Trophoblast cell (in vitro differentiated cells and primary cell): ENCODE measurements at regions not wholly inside any gene's neighbourhood (a gene's known extent, or its start where the extent isn't known, plus 50 kb on each side); places are given as distances from the start of the nearest gene placed in this dataset.
"Not testable (repeated sequence)": the region's sequence is repeated elsewhere in the genome, so short reads cannot be mapped to it uniquely, and the experiment has no call there.

Source experiments
- DNase-seq, 2 donors: peaks; one replicate each; pipeline ENCODE4 v3.0.0-alpha.2; 2016
- H2AFZ ChIP-seq: 2 replicates; pipeline ENCODE4 v1.6.1; 2013; ENCODE audit warnings: low read length, moderate library complexity, mild to moderate bottlenecking; ENCODE audit not compliant: insufficient read depth, poor library complexity
- H2AK5ac ChIP-seq: 2 replicates; pipeline ENCODE4 v1.6.1; 2013; ENCODE audit warnings: mild to moderate bottlenecking, low read length
- H2BK120ac ChIP-seq: 2 replicates; pipeline ENCODE4 v1.6.1; 2013; ENCODE audit warnings: low read length, mild to moderate bottlenecking, moderate library complexity; ENCODE audit not compliant: insufficient read depth, poor library complexity
- H2BK12ac ChIP-seq: 2 replicates; pipeline ENCODE4 v1.6.1; 2013; ENCODE audit warnings: mild to moderate bottlenecking, low read length, moderate library complexity
- H2BK5ac ChIP-seq: 2 replicates; pipeline ENCODE4 v1.6.1; 2013; ENCODE audit warnings: low read length, low read depth, moderate library complexity, mild to moderate bottlenecking; ENCODE audit not compliant: poor library complexity
- H3K14ac ChIP-seq: 2 replicates; pipeline ENCODE4 v1.6.1; 2013; ENCODE audit warnings: mild to moderate bottlenecking, low read length
- H3K18ac ChIP-seq: 2 replicates; pipeline ENCODE4 v1.6.1; 2013; ENCODE audit warnings: mild to moderate bottlenecking, low read length
- H3K23ac ChIP-seq: 2 replicates; pipeline ENCODE4 v1.6.1; 2013; ENCODE audit warnings: low read length
- H3K27ac ChIP-seq: 2 replicates; pipeline ENCODE4 v1.5.1; 2013; ENCODE audit warnings: low read depth, mild to moderate bottlenecking, inconsistent platforms, low read length, moderate library complexity
- H3K27me3 ChIP-seq: 2 replicates; pipeline ENCODE4 v1.6.1; 2013; ENCODE audit warnings: inconsistent platforms, mild to moderate bottlenecking, low read length, moderate library complexity; ENCODE audit not compliant: insufficient read depth
- H3K36me3 ChIP-seq, 2 experiments: 1 replicate in 1 of 2; 2 replicates in 1 of 2; pipeline ENCODE4 v1.6.1; 2013; ENCODE audit warnings: low read length in 2 of 2, mild to moderate bottlenecking in 2 of 2, moderate library complexity in 1 of 2; ENCODE audit not compliant: insufficient read depth in 2 of 2, control insufficient read depth in 1 of 2
- H3K4ac ChIP-seq: 2 replicates; pipeline ENCODE4 v1.6.1; 2013; ENCODE audit warnings: low read depth, mild to moderate bottlenecking, low read length, moderate library complexity
- H3K4me1 ChIP-seq, 2 experiments: 1 replicate in 1 of 2; 2 replicates in 1 of 2; pipeline ENCODE4 v1.6.1; 2013; ENCODE audit warnings: low read length in 2 of 2, mild to moderate bottlenecking in 2 of 2, moderate library complexity in 1 of 2; ENCODE audit not compliant: insufficient read depth in 2 of 2, control insufficient read depth in 1 of 2
- H3K4me2 ChIP-seq: 2 replicates; pipeline ENCODE4 v1.6.1; 2013; ENCODE audit warnings: inconsistent platforms, mild to moderate bottlenecking, low read length, moderate library complexity
- H3K4me3 ChIP-seq: 2 replicates; pipeline ENCODE4 v1.5.1; 2013; ENCODE audit warnings: mild to moderate bottlenecking, low read depth, low read length, inconsistent platforms
- H3K79me1 ChIP-seq: one replicate; pipeline ENCODE4 v1.6.1; 2013; ENCODE audit warnings: low read length
- H3K79me2 ChIP-seq: 2 replicates; pipeline ENCODE4 v1.6.1; 2013; ENCODE audit warnings: low read length, mild to moderate bottlenecking; ENCODE audit not compliant: control insufficient read depth, insufficient read depth, poor library complexity
- H3K9ac ChIP-seq: 2 replicates; pipeline ENCODE4 v1.6.1; 2013; ENCODE audit warnings: mild to moderate bottlenecking, low read length
- H3K9me3 ChIP-seq: 2 replicates; pipeline ENCODE4 v1.6.1; 2013; ENCODE audit warnings: low read depth, mild to moderate bottlenecking, control low read depth, inconsistent platforms, low read length; ENCODE audit not compliant: insufficient read depth
- H4K12ac ChIP-seq: 2 replicates; pipeline ENCODE4 v1.6.1; 2013; ENCODE audit warnings: low read depth, mild to moderate bottlenecking, low read length, moderate library complexity
- H4K8ac ChIP-seq: 2 replicates; pipeline ENCODE4 v1.6.1; 2013; ENCODE audit warnings: low read depth, mild to moderate bottlenecking, low read length, moderate library complexity
- H4K91ac ChIP-seq: one replicate; pipeline ENCODE4 v1.6.1; 2013; ENCODE audit warnings: low read depth, mild to moderate bottlenecking, low read length, moderate library complexity
- WGBS: extraction: QIAGEN DNeasy Blood & Tissue Kit; methylation state at CpG from one replicate; pipeline ENCODE4 v1.1.7; 2013; ENCODE audit warnings: missing lambda C conversion rate; ENCODE audit not compliant: insufficient read length, insufficient coverage; ENCODE audit errors: extremely low coverage; 5-methylcytosine and 5-hydroxymethylcytosine counted together

GRCh38 chr7:56466607-56467525 lies 350.6 kb upstream of the NUPR2 start:
- H2BK5ac ChIP-seq, DNase-seq, H3K79me1 ChIP-seq, H2AK5ac ChIP-seq, H3K79me2 ChIP-seq, H2BK120ac ChIP-seq, H3K27me3 ChIP-seq, H3K9me3 ChIP-seq, H3K4me2 ChIP-seq, H3K4me1 ChIP-seq, H3K36me3 ChIP-seq, H4K8ac ChIP-seq, H3K18ac ChIP-seq, H3K9ac ChIP-seq, H3K23ac ChIP-seq, H4K91ac ChIP-seq, H3K14ac ChIP-seq, H4K12ac ChIP-seq, H2AFZ ChIP-seq, H2BK12ac ChIP-seq, H3K4ac ChIP-seq, H3K27ac ChIP-seq, H3K4me3 ChIP-seq: not testable (repeated sequence)
- WGBS, result no CpG with 5 or more reads among the region's 2 CpGs

- Histone ChIP-seq H3K14ac (no peak overlapping the region), H3K36me3 (no peaks in the 10 kb centered on the region), H3K4me2 (no peak overlapping the region), H3K27ac (no peak overlapping the region), H4K12ac (no peak overlapping the region), H2BK5ac (no peak overlapping the region), H3K23ac (no peak overlapping the region), H4K8ac (no peak overlapping the region), H2BK12ac (no peak overlapping the region), H3K9me3 (peaks cover 18% of the 10 kb centered on the region), H4K91ac (no peak overlapping the region), H2AFZ (no peak overlapping the region), H2AK5ac (no peak overlapping the region), H3K4ac (no peak overlapping the region), H3K4me1 (no peaks in the 10 kb centered on the region), H2BK120ac (no peak overlapping the region), H3K4me3 (no peak overlapping the region), H3K18ac (no peak overlapping the region), H3K27me3 (no peaks in the 10 kb centered on the region), H3K79me2 (no peaks in the 10 kb centered on the region), H3K79me1 (no peaks in the 10 kb centered on the region), H3K9ac (no peak overlapping the region)
- DNase-seq, result no peak
Measured at GRCh38 chr7:56449762-56450161, 333.5 kb upstream of the NUPR2 start.

- H3K4me2 ChIP-seq, result no peak overlapping the region
- peak; percentile 62 to 79 for DNase-seq
- H3K14ac ChIP-seq, result no peak overlapping the region
- H3K9ac ChIP-seq, result no peak overlapping the region
- H3K36me3 ChIP-seq, result no peaks in the 10 kb centered on the region
- H2AK5ac ChIP-seq, result no peak overlapping the region
- WGBS, result no CpG with 5 or more reads among the region's 44 CpGs
- no peaks in the 10 kb centered on the region for H3K79me1 ChIP-seq
- H3K27me3 ChIP-seq, result no peaks in the 10 kb centered on the region
- H2BK12ac ChIP-seq, result no peak overlapping the region
- H3K4me1 ChIP-seq, result no peaks in the 10 kb centered on the region
- no peaks in the 10 kb centered on the region for H3K79me2 ChIP-seq
- H3K23ac ChIP-seq, result no peak overlapping the region
- no peak overlapping the region for H2BK120ac ChIP-seq
- no peak overlapping the region for H2AFZ ChIP-seq
- no peak overlapping the region for H3K4ac ChIP-seq
- H4K91ac ChIP-seq, result no peak overlapping the region
- no peak overlapping the region for H3K27ac ChIP-seq
- peaks cover 20% of the 10 kb centered on the region for H3K9me3 ChIP-seq
- H3K4me3 ChIP-seq, result no peak overlapping the region
- no peak overlapping the region for H4K8ac ChIP-seq
- H2BK5ac ChIP-seq, result no peak overlapping the region
- H4K12ac ChIP-seq, result no peak overlapping the region
- no peak overlapping the region for H3K18ac ChIP-seq
Measured at GRCh38 chr7:56447864-56448693, 331.9 kb upstream of the NUPR2 start.

- H3K4me3 ChIP-seq, H2BK12ac ChIP-seq, H2AK5ac ChIP-seq, H3K18ac ChIP-seq, H3K4me2 ChIP-seq, DNase-seq, H3K27ac ChIP-seq, H3K9ac ChIP-seq, H4K12ac ChIP-seq, H2AFZ ChIP-seq, H3K27me3 ChIP-seq, H3K14ac ChIP-seq, H3K79me1 ChIP-seq, H3K79me2 ChIP-seq, H4K91ac ChIP-seq, H2BK5ac ChIP-seq, H3K23ac ChIP-seq, H4K8ac ChIP-seq, H3K9me3 ChIP-seq, H2BK120ac ChIP-seq, H3K36me3 ChIP-seq, H3K4ac ChIP-seq, H3K4me1 ChIP-seq: not testable (repeated sequence)
- WGBS, result no CpG with 5 or more reads among the region's 1 CpG
Measured at GRCh38 chr7:56420528-56420927, 304.3 kb upstream of the NUPR2 start.
